Left kidney (tissue), 1 donor: ENCODE measurements at regions not wholly inside any gene's neighbourhood (a gene's known extent, or its start where the extent isn't known, plus 50 kb on each side); places are given as distances from the start of the nearest gene placed in this dataset.
"Not testable (repeated sequence)": the region's sequence is repeated elsewhere in the genome, so short reads cannot be mapped to it uniquely, and the experiment has no call there.

ENCODE experiments used
- DNase-seq: peaks from one replicate; pipeline ENCODE4 v3.0.0-alpha.2; 2013

DNA sequence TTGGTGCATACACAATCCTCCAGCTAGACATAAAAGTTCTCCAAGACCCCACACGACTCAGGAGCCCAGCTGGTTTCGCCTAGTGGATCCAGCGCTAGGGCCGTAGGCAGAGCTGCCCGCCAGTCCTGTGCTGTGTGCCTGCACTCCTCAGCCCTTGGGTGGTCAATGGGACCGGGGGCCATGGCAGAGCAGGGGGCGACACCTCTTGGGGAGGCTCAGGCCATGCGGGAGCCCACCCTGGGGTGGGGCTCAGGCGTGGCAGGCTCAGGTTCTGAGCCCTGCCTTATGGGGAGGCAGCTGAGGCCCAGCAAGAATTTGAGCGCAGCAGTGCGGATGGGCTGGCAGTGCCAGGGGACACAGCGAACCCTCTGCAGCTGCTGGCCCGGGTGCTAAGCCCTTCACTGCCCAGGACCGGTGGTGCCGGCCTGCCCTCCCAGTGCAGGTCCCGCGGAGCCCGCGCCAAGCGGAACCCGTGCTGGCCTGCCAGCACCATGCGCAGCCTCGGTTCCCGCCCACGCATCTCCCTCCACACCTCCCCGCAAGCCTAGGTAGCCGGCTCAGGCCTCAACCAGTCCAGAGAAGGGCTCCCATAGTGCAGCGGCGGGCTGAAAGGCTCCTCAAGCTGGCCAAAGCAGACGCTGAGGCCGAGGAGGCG is 1566.6 kb upstream of the SLC39A10 start:
- no peak for DNase-seq

DNA sequence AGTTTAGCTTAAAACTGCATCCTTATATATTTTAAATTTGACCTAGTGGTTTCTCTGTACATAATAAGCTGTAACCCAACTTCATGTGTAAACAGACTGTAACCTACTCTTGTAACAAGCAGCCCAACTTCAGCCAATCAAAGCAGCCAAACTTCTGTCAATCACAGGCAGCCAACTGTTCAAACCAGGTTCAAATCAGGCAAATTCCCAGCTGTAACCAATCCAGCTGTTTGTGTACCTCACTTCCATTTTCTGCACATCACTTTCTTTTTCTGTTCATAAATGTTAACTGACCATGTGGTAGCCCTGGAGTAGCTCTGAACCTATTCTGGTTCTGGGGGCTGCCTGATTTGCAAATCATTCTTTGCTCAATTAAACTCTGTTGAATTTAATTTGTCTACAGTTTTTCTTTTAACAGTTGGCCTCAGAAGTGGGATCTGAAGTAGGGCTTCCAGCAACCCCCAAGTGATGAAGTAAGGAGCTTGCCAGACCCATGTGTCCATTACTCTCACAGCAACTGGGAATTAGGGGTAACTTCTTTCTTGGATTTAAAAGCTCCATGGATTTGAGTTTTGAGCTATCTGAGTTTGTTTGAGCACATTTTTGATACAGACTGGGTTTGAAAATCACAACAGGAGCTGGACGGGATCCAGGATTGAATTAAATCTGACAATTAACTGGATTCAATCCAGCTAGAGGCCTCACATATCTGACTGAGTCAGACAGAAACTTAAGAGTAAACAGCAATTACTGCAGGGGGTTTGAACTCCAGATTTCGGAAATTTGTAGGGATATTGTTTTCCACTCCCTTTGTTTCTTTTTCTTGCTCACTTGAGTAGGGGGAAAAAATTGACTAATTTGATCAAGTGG is 1569.7 kb upstream of the SLC39A10 start:
- no peak for DNase-seq

DNA sequence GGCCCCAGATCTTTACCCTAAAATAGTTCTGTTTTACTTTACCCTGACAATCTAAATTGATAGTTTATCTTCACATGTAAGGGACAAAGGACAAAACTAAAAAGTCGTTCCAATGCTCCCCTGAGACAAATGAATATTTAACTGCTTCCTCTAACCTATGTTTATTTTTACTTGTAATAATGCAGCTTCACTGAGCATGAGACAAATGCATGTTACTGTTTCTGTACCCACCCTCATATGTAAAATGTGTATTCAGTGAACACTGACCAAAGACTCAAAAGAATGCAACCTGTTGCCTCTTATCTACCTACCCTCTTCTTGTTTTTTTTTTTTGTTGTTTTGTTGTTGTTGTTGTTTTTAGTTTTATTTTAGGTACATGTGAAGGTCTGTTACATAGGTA is 1570.9 kb upstream of the SLC39A10 start:
- no peak for DNase-seq

DNA sequence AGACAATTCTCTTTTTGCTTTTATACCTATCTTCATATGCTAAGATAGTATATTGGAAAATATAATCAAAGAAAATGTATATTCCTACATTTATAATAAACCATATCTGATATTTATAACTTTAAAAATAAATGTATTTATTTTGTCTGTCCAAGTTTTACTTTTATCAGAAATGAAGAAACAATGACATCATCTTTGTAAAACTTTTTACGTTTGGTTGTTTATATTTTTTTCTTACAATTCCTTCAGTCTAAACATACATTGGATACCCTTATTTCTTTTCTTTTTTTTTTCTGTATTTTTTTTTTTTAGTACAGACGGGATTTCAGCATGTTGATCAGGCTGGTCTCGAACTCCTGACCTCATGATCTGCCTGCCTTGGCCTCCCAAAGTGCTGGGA is 1577.0 kb upstream of the SLC39A10 start:
- DNase-seq = no peak

- DNase-seq = no peak
These were observed 1579.7 kb upstream of the SLC39A10 start for GRCh38 chr2:194077366-194077765.

DNA sequence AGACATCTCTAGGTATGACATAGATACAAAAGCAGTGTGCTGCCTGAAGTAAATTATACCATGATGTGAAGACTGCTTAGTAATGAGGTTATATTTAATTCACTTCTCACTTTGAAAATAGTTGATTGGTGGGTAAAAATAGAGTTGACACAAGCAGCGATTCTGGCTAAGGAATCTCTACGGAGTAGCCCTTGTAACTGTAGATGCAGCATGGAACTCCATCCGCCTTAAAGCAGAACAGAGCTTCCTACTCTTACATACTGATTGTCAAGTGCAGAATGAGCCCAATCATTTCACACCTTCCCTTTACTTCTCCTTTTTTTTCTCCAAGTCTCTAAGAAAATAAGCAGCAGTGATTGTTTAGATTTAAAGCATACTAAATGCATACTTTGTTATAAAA is 1594.6 kb upstream of the SLC39A10 start:
- DNase-seq = no peak

- DNase-seq = no peak
These were observed 1596.8 kb upstream of the SLC39A10 start for GRCh38 chr2:194060269-194060668.

DNA sequence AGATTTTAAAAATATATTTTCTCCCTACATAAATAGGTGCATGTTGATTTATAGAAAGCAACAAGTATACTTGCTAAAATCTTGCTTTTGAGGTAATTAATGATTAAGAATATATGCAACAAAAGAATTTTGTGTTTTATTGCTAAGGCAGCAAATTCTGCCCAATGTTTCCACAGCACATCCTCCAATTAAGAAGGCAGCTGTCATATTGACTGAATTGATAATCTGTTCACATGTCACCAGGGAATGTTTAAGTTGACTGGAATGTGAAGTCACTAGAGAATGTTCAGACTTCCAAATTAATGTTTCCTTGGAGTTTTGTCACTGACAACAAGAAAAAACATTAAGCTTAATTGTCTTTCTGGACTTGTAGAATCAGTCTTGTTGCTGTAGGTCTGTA is 1602.7 kb upstream of the SLC39A10 start:
- no peak for DNase-seq

DNA sequence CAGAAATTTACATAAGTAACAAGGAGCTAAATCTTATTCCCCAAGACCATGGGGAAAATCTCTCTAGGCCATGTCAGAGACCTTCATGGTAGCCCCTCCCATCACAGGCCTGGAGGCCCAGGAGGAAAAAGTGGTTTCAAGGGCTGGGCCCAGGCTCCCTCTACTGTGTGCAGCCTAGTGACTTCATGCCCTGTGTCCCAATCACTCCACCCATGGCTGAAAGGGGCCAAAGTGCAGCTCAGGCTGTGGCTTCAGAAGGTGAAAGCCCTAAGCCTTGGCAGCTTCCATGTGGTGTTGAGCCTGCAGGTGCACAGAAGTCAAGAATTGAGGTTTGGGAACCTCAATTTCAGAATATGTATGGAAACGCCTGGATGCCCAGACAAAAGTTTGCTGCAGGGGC is 1612.7 kb upstream of the SLC39A10 start:
- no peak for DNase-seq

DNA sequence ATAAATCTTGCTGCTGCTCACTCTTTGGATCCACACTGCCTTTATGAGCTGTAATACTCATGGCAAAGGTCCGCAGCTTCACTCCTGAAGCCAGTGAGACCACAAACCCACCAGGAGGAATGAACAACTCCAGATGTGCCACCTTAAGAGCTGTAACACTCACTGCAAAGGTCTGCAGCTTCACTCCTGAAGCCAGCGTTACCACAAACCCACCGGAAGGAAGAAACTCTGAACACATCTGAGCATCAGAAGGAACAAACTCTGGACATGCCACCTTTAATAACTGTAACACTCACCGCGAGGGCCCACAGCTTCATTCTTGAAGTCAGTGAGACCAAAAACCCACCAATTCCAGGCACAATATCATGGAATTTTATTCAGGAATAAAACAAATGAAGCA is 1635.9 kb upstream of the SLC39A10 start:
- DNase-seq = not testable (repeated sequence)

GRCh38 chr2:194020155-194020554 is 1636.9 kb upstream of the SLC39A10 start:
- DNase-seq = no peak

DNA sequence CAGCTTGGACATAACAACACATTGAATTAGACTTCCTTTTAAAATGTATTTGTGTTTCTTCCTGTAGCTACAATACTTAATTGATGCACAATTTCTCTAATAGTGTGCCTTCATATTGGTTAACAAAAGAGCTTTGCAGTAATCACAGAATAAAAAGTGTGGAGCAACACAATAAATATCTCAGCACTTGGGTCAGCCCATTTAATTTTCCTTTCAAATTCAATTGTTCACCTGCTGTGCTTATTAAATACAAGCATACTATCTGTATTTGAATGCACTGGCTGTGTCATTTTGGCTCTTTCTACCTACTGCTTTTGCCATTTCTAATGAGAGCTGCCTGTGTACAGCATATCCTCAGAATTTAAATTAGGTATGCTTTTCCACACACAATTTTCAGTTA is 1641.3 kb upstream of the SLC39A10 start:
- no peak for DNase-seq

- no peak for DNase-seq
These were observed 1642.4 kb upstream of the SLC39A10 start for GRCh38 chr2:194014639-194015038.

DNA sequence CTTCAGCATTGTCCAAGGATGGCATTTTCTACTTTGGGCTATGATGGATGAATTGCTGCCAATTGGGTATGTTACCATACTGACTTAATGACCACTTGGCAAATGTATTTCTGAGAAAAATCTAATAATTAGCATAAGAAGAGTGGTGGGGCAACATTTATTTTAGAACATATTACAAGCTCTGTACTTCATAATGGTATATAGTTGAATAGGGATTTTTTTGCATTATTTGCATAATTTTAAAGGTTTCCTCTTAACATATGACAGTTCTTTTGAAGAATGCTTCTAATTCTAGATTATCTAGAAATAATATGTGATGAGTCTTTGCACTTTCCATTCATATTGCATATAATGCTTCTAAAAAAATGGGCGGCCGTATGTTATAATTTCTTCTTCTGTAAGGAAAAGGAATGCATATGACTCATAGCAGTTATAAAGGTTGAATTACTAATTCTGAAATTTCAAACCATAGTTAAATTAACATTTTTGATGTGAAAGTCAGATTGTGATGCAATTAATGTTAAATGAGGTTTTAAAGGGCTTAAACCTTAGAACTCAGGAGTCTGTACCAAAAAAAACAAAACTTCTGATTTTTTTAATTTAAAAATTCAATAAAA is 1652.3 kb upstream of the SLC39A10 start:
- no peak for DNase-seq

- no peak for DNase-seq
These were observed 1653.1 kb upstream of the SLC39A10 start for GRCh38 chr2:194003911-194004310.

- no peak for DNase-seq
These were observed 1654.2 kb upstream of the SLC39A10 start for GRCh38 chr2:194002699-194003368.

DNA sequence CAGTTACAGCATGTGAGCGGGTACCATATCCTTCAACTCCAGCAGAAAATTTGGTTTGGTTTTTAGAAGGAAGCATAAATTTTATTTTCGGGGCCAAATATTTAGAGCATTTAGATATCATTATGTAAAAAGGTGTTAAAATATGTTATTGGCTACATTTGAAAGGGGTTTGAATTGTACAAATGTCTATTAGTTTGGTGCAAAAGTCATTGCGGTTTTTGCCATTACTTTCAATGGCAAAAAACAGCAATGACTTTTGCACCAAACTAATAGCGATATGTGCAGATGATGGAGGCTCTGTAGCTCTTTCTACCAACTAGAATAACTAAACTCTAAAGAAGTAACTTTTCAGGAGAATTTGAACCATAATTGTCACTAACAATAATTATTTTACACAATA is 1666.2 kb upstream of the SLC39A10 start:
- no peak for DNase-seq

GRCh38 chr2:193989645-193990044 is 1667.4 kb upstream of the SLC39A10 start:
- no peak for DNase-seq

DNA sequence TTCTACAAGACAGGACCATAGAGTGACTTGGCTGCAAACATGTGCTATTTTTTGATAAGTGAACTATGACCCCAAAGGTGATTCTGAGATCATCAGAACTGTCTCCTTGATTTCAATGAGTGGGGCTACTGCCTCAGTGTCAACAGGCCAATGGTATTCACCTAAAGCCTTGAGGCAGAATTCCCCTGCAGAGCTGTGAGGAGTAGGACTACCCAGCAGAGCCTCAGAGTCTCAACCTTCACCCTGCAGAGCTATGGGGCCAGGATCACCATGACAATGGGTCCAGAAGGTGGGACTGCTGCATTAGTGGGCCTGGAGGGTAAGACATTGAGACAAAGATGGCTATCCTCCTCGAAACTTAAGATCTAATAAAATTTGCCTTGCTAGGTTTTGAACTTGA is 1668.2 kb upstream of the SLC39A10 start:
- DNase-seq = no peak

DNA sequence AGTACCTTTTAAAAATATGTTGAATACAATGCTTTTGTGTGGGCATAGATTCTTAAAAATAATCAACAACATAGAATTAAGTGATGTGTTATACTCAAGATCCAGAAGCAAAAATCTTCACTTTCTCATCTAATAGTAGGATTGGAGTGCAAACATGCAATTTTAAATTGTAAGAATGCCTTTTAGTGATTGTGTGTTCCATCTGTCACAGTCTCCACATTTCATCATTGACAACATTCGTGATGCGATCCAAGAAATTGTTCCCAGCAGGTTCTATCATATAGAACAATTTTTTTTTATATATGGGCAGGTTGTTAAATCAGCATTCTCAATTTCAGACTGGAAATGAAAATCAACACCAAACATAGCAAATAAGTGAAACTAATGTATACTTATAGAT is 1671.8 kb upstream of the SLC39A10 start:
- DNase-seq = no peak

GRCh38 chr2:193980599-193980998 is 1676.4 kb upstream of the SLC39A10 start:
- no peak for DNase-seq

GRCh38 chr2:193973781-193974180 is 1683.2 kb upstream of the SLC39A10 start:
- no peak for DNase-seq

- no peak for DNase-seq
These were observed 1690.4 kb upstream of the SLC39A10 start for GRCh38 chr2:193966590-193966989.
